GM20431 (cell line): ENCODE measurements at regions not wholly inside any gene's neighbourhood (a gene's known extent, or its start where the extent isn't known, plus 50 kb on each side); places are given as distances from the start of the nearest gene placed in this dataset.

Experiments used
- in situ Hi-C: fragments of 300-500 bp; cut with MseI, MboI; formaldehyde crosslinking; loops from one replicate; pipeline ENCODE4 v1.15.0; 2020; ENCODE audit warnings: low sequenced_read_pairs; ENCODE audit not compliant: unreplicated experiment

DNA sequence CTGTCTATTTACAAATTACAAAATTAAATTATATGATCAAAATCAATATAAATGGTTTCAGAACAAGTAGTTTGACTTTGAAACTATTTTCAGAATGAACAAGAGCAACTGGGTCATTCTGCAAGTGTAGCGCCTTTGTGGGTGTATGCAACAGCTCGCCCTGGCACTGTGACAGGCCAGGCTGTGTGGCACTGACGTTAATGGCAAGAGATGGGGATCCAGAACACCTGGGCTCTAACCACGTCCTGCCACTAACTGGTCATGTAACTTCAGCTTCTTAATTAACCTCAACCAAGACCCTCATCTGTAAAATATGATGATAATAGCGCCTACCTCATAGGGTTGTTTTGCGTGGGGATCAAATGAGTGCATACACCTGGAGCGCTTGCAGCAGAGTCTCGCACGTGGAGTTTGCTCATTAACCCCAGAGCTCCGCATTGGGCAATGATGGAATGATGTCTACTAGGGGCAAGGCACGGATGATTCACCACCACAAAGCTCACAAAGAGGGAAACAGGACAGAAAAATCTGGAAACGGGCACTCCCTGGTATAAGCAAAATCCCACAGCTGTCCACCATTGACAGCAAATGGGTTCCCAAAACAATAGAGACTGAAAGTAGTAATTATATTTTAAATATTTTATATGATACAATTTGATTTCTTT, 639.4 kb downstream of the SEMA5A start:
- in situ Hi-C loops: no loop called here

DNA sequence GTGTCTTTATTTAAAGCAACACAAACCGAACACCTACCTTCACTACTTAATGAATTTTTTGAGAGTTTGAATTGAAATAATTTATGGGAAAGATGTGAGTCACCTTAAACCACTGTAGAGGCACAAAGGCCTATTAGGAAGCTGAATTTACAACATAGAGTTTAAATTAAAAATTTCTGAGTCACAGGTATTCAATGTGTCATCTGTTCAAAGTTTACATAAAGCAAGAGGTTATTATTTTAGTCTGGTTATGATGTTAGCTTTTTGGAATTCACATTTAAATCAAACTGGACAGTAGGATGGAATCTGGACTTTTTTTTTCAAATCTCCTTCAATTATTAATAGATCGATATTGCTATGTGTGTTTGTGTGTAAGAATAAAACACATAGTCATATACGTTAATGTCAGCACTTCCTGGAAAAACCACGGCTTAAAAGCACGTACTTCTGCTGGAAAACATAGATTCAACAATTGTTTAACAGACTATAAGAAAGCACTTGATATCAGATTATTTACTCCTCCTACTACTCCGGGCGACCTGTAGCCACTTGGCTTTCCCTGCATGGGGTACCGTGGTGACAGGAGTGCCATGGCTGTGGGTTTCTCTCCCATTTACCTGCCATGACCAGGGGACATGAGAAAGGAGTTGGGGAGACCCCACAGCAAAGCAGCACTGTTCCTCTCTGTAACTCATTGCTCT, 638.6 kb downstream of the SEMA5A start:
- in situ Hi-C loops: no loop called here

DNA sequence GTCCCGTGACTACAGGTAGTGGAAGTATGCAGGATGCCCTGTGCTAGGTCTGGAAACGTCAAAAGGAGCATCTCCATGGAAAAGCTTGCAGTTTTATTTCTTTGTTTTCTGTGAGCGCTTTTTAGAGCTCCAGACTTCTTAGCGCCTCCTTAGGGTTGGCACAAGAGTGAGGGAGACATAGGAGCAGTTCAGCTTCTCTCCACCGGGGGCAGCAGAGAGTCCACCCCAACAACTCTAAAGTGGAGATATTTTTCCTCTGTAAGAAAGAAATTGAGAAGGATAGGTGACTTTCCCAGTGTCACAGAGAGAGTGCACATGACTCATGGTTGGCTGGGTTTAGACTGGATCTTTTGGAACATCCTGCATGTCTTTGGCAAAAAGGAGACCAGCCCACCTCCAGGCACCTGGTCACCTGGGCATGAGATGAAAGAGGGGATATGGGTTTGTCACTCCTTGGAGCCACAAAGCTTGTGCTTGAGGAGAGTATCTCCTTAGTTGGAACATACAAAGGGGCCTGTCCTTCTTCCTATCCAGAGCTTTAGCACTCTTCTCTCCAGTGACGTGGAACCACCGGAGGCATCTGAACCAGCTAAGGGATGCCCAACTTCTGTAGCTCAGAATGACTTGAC, 637.7 kb downstream of the SEMA5A start:
- in situ Hi-C loops: no loop called here

DNA sequence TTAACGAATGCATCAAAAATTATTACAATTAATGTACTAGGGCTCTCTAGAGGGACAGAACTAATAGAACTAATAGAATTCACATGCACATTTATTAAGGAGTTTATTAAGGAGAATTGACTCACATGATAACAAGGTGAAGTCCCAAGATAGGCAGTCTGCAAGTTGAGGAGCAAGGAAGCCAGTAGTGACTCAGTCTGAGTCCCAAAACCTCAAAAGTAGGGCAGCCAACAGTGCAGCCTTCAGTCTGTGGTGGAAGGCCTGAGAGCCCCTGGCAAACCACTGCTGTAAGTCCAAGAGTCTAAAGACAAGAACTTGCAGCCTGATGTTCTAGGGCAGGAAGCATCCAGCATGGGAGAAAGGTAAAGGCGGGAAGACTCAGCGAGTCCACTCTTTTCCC, 633.8 kb downstream of the SEMA5A start:
- in situ Hi-C loops: no loop called here

DNA sequence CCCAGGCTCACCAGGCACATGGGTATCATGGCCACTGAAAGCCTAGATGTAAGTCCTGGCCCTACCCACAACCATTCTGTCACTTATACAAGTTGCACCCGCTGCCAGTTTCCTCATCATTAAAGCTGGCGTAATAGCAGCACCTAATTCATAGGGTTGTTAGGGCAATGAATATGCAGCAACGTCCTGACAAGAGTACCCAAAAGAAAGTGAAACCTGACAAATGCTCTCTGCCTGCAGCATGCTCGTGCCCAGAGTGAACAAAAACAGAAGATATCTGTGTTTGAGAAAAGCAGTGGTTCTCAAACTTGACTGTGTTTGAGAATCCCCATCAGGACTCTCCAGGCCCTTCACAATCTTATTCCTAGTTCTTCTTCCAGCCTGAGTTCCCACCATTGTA, 632.4 kb downstream of the SEMA5A start:
- in situ Hi-C loops: no loop called here

DNA sequence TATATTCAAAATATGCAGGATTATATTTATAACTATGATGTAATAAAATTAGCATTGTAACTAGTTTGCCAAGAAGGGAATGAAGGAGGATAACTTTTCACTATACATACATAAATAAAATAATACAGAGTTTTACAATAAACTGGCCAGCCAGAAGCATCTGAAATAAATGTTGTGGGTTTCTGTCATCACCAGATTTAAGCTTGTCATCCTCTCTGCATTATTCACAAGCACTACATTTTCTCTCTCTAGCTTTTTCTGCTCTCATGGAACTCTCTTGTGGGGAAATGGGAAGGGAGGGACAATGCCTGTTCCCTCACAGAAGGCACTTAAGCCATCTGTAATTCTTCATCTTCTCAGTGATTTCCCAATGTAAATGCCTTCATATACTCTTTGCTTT, 626.8 kb downstream of the SEMA5A start:
- in situ Hi-C loops: no loop called here

DNA sequence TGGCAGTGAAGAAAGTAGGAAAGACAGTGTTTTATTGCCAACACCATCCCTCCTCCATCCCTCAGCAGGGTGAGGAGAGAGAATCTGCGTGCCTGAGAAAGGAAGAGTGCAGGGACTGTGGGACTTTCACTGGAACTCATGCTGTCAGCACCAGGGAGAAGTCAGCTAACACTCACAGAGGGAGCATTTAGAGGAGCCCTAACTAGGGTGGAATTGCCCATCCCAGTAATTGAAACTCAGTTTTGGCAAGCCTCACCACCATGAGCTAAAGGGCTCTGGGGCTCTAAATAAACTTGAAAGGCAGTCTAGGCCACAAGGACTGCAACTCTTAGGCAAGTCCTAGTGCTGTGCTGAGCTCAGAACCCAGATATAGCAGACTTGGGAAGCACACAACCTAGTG, 622.3 kb downstream of the SEMA5A start:
- in situ Hi-C loops: no loop called here

DNA sequence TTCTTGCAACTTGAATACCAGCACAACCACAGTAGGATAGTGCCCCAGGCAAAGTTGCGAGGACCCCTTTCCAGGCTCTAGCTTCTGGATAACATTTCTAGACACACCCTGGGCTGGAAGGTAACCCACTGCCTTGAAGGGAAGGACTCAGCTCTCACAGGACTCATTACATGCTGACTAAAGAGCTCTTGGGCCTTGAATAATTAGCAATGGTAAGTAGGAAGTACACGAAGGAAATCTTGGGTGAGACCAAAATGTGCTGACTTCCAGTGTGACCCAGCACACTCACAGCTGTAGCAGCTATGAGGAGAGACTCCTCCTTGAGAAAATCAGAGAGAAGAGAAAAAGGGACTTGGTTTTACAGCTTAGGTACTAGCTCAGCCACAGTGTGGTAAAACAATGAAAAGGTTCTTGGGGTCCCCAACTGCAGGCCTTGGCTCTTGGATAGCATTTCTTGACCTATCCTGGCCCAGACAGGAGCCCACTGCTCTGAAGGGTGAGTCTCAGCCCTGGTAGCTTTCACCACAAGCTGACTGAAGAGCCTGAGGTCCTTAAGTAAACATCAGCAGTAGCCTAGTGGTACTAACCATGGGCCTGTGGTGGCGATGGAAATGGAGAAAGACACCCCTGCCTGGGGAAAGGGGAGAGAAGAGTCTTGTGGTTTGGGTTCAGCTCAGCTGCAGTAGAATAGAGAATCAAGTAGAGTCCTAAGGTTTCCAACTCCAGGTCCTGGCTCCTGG, 621.7 kb downstream of the SEMA5A start:
- in situ Hi-C loops: no loop called here

DNA sequence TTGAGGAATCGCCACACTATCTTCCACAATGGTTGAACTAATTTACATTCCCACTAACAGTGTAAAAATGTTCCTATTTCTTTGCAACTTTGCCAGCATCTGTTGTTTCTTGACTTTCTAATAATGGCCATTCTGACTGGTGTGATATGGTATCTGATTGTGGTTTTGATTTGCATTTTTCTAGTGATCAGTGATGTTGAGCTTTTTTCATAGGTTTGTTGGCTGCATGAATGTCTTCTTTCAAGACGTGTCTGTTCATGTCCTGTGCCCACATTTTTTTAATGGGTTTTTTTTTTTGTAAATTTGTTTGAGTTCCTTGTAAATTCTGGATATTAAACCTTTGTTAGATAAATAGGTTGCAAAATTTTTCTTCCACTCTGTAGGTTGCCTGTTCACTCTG, 615.9 kb downstream of the SEMA5A start:
- in situ Hi-C loops: no loop called here

DNA sequence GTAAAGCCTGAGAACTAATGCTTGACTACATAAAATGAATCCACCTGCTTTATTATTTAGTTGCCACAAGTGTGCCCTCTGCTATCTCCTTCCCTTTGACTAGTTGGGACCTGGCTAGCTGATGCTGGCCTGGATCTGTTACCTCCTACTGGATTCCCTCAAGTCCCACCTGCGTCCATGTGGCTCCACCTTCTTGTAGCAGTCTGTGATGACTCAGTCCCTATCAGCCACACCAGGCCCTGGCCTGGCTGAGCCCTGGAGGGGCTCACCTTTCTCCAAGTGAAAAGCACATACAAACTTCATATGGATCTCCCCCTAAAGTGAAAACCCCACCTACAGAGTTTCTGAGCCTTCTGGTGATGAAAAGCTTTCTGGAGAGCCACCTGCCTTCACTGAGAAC, 611.4 kb downstream of the SEMA5A start:
- in situ Hi-C loops: no loop called here

DNA sequence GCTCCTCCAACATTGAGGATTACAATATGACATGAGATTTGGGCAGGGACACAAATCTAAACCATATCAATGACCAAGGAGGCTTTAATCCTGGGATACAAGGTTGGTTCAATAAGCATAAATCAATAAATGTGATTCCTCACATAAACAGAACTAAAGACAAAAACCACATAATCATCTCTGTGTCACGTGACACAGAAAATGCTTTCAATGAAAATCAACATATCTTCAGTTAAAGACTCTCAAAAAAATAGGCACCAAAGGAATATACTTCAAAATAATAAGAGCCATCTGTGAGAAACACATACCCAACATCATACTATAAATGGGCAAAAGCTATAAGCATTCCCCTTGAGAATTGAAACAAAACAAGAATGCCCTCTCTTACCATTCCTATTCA, 604.9 kb downstream of the SEMA5A start:
- in situ Hi-C loops: no loop called here

DNA sequence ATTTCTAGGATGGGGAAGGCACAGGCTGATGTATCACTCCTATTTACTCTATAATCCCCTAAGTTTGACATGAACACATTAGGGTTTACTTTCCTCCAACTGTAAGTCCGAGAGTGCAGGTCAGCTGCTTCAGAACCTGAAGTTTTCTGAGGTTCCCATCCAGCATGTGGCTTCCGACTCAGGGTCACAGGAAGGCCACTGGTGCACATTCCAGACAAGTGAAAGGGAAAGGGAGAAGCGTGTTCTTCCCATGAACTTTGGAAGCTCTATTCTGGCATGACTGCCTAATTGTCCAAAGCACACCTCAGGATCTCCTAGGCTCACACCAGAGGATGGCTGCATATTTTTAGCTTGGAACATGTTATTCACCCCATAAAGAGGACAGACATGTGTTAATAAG, 602.6 kb downstream of the SEMA5A start:
- in situ Hi-C loops: no loop called here

DNA sequence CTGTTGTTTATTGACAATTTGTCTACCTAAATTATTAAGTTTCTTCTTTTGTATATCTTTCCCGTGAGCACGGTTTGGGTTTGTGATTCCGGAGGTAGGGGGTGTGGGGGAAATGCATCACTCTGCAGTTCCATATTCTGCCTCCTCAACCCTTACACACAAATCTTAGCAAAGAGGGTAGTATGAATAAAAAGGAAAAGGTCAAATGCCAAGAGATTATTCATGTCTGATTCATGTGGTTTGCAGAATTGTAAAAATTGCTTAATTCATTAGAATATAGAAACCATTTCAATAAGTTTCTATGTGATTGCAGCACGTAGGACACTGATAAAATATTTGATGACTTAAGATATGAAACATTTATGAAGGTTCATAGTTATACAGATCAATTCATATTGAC, 601.9 kb downstream of the SEMA5A start:
- in situ Hi-C loops: no loop called here

DNA sequence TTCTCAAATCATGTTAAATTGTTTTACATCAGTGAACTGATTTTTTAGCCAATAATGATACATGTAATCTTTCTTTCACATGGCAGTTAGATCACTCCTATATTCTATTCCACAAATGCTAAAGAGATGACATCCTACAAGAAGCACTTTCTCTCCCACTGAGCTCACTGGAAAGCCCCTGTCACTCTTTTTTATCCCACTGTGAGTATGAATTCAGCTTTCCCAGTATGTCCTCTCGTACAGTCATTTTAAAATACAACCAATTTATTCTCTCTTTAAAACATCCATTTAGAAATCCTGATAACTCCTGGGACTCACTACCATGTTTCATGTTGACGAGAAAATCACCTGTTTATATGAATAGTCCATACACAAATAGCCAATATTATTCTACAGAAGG, 599.9 kb downstream of the SEMA5A start:
- in situ Hi-C loops: no loop called here

DNA sequence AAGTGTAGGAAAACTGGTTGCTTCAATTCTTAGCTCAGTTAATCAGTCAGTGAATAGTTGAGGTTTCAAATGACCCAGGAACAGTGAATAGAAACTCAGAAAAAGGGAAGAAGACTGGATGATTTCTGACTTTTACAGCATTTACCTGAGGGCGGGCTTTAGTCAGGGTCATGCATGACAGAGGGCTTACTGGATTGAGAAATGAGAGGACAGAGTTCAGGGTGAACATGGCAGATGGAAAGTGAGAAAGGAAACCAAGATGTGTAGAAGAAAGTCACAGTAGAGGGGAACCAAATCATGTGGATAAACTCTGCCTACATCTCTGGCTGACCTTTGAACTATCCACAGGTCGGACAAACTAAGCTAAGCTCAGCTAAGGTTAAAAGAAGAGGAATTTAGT, 596.0 kb downstream of the SEMA5A start:
- in situ Hi-C loops: no loop called here

DNA sequence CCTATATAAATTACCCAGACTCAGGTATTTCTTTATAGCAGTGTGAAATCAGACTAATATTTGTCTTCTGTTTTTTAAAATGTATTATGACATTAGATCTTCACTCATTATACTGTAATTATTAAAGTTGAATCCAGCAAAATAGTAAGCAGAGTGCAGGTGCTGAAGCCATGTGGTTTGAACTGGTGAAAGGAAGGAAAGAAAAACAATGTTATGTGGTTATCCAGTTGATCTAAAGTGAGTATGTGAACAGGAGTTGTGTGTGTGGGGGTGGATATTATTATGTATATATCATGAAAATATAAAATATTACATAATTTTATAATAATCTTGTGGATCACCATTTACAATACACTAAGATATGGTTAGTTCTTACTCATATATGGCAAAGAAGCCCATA, 593.7 kb downstream of the SEMA5A start:
- in situ Hi-C loops: no loop called here

DNA sequence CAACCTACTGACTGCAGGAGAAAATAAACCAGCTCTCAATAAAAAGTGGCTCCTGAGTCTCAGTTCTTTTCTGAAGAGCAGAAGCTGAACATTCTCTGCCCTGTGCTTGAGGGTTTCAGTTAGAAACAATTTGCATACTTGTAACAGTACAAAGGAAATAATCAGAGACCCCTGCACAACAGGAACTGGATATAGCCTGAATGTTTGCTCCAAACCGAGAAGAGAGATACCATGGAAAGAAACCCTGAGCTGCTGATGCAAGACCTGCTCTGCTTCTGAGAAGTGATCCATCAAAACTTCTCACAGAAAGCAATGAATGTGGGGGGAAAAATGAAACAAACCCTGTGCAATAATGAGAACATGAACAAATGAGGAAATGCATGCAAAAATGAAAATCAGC, 592.9 kb downstream of the SEMA5A start:
- in situ Hi-C loops: no loop called here

DNA sequence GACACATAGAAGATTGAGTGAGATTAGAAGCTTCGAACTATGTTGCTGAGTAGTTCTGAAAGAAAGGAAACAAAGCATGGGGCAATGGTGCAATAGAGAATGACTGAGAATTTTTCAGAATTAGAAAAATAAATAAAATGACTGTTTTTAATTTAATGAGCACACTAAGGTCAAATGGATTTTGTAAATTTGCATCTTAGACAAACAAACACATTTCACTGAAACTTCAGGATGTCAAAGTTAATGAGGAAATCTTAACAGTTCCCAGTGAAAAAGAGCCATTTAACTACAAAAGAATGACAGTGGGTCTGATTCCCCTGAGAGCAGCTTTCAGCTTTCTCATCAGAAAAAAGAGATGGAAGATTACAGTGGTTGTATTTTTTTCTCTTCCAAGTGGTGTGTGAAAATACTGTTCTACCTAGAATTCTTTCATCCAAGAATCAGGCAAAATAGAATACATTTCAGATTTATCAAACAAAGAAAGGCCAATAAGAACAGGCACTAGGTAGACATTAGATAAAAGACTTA, 591.9 kb downstream of the SEMA5A start:
- in situ Hi-C loops: no loop called here

DNA sequence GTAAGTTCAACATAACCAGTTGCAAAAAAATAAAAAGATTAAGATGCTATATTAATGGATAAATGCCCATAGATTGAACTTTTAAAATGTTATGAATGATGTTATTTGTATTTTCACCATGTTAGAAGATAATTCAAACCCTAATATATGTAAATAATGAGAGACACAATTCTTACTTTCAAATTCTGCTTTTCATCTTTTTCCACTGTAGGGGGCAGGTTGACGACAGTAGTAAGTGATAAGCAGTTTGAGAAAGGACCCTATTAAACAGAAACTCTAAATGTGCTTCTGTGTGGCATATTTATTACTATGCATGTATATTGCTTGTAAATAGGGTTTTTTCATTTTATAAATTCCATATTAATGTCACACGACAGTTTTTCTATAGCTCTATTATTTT, 591.1 kb downstream of the SEMA5A start:
- in situ Hi-C loops: no loop called here

DNA sequence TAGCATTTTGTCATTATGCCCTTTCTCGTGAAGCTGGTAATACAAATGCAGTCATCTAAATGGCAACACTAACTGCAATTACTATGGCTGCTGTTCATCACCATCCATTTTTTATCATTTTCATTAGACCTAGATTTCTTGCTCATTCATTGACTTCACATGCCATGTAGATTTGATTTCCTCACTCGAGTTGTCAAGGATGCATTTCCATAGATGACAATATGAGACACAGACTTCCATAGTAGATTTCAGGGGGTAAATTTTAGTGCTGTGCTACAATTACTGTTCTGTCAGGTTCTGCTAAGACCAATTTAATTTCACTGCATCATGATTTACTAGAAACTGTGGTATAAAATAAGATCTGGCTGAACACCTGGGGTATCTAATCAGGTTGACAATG, 589.2 kb downstream of the SEMA5A start:
- in situ Hi-C loops: no loop called here

DNA sequence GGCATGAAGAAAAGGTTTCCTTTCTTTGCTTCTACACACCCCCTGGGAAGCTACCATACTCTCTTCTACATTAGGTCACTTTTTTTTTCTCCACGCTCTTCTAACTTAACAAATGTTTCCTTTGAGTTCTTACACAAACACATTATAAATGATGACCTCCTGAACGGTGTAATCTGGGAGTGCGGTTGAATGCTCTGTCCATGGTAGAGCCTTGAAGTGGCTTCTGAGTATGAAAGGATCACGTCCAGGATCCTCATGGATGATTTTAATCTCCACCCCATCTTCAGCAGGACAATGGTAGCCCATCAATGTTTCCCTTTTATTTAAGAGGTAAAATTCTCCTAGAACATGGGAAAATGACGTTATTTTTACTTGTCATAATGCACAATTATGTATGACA, 587.3 kb downstream of the SEMA5A start:
- in situ Hi-C loops: no loop called here
